HL-60 (cell line): ENCODE measurements at regions not wholly inside any gene's neighbourhood (a gene's known extent, or its start where the extent isn't known, plus 50 kb on each side); places are given as distances from the start of the nearest gene placed in this dataset.

Experiments
- POLR2AphosphoS5 ChIP-seq: IDR thresholded peaks from 2 replicates; pipeline ENCODE4 v1.6.1; 2012; ENCODE audit warnings: low read depth
- TF ChIP-seq, protein P1 (sequence below): IDR thresholded peaks from one replicate; pipeline ENCODE4 v1.5.1; 2011; ENCODE audit warnings: low read length, control low read depth, inconsistent platforms; ENCODE audit not compliant: insufficient read depth
- TF ChIP-seq, protein P2 (sequence below): IDR thresholded peaks from 2 replicates; pipeline ENCODE4 v1.6.1; 2012; ENCODE audit warnings: low read depth; ENCODE audit not compliant: insufficient replicate concordance

DNA sequence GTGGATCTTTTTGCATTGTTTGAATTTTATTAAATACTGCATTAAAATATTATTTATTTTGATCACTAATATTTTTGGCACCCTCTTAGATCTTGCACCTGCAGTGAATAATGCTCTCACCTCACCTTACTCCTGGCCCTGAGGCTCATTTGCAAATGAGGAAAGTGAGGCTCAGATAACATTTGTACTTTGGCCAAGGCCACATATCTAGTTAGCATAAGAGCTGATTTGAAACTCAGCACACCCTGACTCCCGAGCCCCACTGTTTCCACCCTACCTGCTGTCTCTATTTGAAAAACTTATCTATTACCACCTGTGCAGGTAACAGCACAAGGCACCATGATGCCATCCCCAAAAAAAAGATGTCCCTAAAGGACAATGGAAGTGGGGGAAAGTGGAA is 358.7 kb upstream of the MAF start:
- TF ChIP-seq, protein P1, sequence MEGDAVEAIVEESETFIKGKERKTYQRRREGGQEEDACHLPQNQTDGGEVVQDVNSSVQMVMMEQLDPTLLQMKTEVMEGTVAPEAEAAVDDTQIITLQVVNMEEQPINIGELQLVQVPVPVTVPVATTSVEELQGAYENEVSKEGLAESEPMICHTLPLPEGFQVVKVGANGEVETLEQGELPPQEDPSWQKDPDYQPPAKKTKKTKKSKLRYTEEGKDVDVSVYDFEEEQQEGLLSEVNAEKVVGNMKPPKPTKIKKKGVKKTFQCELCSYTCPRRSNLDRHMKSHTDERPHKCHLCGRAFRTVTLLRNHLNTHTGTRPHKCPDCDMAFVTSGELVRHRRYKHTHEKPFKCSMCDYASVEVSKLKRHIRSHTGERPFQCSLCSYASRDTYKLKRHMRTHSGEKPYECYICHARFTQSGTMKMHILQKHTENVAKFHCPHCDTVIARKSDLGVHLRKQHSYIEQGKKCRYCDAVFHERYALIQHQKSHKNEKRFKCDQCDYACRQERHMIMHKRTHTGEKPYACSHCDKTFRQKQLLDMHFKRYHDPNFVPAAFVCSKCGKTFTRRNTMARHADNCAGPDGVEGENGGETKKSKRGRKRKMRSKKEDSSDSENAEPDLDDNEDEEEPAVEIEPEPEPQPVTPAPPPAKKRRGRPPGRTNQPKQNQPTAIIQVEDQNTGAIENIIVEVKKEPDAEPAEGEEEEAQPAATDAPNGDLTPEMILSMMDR: no peak
- no peak for TF ChIP-seq POLR2AphosphoS5
- TF ChIP-seq, protein P2, sequence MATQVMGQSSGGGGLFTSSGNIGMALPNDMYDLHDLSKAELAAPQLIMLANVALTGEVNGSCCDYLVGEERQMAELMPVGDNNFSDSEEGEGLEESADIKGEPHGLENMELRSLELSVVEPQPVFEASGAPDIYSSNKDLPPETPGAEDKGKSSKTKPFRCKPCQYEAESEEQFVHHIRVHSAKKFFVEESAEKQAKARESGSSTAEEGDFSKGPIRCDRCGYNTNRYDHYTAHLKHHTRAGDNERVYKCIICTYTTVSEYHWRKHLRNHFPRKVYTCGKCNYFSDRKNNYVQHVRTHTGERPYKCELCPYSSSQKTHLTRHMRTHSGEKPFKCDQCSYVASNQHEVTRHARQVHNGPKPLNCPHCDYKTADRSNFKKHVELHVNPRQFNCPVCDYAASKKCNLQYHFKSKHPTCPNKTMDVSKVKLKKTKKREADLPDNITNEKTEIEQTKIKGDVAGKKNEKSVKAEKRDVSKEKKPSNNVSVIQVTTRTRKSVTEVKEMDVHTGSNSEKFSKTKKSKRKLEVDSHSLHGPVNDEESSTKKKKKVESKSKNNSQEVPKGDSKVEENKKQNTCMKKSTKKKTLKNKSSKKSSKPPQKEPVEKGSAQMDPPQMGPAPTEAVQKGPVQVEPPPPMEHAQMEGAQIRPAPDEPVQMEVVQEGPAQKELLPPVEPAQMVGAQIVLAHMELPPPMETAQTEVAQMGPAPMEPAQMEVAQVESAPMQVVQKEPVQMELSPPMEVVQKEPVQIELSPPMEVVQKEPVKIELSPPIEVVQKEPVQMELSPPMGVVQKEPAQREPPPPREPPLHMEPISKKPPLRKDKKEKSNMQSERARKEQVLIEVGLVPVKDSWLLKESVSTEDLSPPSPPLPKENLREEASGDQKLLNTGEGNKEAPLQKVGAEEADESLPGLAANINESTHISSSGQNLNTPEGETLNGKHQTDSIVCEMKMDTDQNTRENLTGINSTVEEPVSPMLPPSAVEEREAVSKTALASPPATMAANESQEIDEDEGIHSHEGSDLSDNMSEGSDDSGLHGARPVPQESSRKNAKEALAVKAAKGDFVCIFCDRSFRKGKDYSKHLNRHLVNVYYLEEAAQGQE: no peak
